Stimulated activated CD4-positive, alpha-beta T cell treated with anti-CD3 and anti-CD28 coated beads, Interleukin-1b, Interleukin-23, amount 100 ng/mL, for 1 hour (primary cell): ENCODE measurements at regions not wholly inside any gene's neighbourhood (a gene's known extent, or its start where the extent isn't known, plus 50 kb on each side); places are given as distances from the start of the nearest gene placed in this dataset.

Experiments
- DNase-seq, 2 donors: peaks; one replicate each; pipeline ENCODE4 v3.0.0-alpha.2; 2020; ENCODE audit warnings: low read depth in 2 of 2

DNA sequence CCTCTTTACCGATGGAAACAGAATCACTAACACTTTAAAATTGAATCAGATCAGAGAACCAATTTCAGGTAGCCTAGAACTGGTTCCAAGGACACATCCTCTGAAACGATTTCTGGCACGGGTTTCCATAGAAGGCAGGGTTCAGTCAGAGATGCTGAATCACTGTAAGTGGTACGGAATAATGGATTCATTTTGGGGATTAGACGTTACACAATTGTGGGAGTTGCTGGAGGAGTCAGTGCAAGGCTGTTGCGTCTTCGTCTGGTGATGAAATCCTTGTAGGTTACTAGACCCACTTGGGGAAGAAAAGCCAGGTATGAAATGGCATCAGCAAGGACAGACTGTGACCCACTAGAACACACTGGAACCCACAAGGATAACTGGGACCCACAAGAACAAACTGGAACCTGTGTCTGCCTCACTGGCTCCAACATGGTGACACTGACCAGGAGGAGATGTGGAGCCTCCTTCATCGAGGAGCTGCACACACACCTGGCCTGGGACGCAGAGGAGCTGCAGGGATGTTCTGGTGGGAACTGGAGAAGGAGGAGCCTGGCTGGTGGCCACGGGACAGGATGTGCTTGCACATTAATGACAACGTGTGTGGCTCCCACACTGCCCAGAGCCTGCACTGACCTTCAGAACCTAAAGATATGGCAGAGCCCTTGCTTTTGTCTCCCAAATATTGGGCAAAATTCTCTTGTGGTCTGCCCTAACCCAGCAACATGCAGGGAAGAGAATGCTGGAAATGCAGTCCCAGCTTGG lies 105.1 kb downstream of the TRAPPC11 start:
- no peak for DNase-seq

DNA sequence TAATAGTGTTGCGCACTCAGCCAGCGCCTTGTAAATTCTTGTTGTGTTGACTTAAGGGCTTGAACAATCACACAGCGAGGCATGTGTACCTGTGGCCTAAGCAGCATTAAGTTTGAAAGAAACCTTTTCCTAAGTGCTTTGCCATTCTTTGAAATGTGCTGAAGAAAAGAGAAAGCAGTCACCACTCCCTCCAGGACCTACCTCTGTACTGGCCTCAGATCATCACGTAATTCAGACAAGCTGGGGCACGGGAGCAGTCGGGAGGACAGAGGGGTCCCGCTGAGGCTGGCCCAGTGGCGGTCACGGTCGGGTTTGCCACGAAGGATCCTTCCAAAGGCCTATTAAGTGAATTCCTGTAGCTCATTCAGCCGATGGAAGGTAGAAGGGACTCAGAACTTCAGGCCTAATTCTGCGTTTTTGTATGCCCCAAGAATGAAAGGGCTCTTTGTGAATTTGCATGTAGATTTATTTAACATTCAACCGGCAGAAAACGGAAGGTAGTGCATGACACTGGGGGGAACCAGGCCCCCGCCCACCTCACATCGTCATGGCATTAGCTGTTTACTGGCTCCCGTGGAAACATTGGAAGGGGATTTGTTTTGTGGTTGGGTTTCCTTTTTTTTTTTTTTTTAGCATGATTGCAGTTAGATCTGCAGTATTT lies 106.3 kb downstream of the TRAPPC11 start:
- DNase-seq, result no peak

DNA sequence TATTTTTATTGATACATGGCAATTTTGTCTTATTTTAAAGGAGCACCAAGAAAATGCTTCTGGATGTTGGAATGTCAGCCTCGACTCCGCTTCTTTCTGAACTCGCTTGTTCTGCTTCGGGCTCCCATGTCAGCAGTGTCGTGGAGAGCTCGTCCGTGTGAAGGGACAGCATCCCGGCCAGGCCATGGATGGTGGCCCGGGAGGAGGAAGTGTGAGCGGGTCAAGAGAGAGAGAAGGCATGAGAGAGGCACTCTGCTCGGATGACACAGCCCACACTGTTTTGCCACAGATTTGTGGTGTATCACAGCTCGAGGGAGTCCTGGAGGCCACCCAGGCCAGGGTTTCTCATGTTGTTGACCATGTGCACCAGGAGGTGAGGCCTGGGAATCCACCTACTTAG lies 107.0 kb downstream of the TRAPPC11 start:
- no peak for DNase-seq

DNA sequence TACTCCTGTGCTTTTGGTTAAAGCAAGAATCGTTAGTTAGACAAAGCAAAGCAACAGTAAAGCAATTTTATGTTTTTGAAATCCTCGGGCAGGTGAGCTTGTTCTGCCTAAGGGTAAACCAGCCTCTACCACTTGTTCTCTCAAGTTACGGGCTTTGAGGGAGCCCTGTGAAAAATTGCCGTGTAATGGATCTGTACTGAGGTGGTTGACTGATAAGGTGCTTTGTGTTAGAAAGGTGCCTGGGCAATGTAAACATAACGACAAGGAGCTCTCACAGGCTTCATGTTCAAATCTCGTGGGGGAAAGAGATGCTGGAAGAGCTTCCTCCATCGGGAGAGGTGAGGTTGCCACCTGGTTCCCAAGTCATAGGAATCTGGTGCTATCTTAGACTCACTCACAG lies 111.8 kb downstream of the TRAPPC11 start:
- DNase-seq, result no peak

DNA sequence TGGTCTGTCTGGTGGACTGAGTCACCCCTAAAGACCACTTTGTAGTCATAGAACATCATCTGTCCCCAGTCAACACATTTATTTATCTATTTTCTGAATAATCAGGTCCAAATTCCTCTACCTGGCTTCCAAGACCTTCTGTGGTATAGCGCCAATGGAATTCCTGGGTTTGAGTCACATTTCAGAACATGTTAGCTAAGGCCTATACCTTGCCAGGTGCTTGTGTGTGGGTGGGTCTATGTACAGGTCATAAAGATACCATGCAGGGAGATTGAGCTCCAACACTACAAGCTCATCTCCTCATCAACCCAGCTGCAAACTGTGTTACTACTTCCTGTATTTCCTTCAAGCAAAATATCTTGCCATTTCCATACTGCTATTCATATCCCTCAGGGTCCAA lies 113.3 kb downstream of the TRAPPC11 start:
- DNase-seq, result no peak

DNA sequence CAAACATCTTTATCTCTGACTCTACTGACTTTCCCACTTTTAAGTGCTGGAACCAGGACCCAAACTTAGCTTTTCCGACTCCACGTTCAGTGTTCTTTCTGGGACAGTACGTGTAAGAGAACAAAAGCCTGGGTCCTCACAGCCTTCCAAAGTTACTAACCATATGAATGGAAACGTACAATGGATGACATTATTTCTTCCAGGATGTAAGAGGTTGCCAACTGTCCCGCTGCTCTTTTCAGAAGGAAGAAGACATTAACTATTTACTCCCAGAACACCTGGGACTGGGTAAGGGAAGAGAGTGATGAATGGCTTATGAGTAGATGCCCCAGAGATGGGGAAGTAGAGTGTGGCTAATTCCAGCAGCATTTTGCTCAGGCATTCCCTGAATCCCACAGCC lies 114.7 kb downstream of the TRAPPC11 start:
- no peak for DNase-seq

DNA sequence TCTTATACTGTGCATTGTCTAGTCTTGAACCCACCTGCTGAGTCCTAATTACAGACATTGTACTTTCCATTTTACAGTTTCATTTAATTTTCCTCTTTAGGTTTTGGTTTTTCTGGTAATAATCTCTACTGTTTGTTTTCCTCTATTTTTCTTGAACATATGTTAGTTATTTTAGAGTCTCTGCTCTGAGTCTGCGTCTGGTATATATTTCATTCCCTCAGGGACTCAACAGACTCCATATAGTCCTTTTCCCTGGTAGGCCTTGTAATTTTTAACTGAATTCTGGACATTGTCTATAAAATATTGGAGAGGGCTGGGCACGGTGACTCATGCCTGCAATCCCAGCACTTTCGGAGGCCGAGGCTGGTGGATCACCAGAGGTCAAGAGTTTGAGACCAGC lies 121.8 kb upstream of the STOX2 start:
- no peak for DNase-seq

DNA sequence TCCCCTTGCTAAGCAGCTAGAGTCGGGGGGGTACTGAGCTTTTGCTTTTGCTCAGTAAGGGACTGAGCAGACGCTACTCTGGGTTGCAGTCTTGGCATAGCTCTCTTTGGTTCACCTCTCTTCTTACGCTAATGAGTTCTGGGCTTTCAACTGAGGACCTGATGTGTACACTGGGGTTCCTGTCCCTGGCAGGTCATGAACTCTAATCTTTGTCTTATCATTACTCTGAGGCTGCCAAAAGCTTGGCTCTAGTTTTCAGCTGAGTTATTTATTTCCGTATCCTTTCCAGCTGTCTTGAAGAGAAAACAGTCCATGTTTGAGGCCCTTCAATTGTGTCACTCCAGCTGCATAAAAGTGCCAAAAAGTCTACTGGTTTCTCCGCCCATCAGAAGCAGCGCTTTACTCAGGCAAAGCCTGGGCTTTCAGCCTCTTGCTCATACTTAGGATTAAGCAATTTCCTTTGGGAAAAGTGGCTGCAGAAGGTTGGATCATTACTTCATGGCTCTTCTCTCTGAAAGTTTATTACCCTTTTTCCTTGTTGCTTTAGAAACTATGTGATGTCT lies 121.0 kb upstream of the STOX2 start:
- no peak for DNase-seq

DNA sequence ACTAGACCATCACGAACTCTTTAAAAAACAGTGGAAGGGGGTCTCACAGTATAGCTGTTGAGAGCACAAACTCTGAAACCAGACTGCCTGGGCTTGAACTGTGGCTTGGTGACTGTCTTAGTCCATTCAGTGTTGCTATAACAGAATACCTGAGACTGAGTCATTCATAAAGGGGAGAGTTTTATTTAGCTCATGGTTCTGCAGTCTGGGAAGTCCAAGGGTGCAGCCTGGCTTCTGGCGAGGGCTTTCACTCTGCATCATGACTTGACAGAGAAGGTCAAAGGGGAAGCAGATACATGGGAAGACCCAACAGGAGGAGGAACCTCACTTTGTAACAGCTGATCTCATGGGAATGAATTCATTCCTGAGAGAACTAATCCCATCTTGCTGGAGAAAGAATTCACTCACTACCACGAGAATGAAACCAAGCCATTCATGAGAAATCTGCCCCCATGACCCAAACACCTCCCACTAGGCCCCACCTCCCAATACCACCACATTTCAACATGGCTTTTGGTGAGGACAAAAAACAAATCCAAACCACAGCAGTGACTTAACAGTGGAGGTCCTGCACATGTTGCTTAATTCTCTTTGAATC lies 116.7 kb upstream of the STOX2 start:
- no peak for DNase-seq

DNA sequence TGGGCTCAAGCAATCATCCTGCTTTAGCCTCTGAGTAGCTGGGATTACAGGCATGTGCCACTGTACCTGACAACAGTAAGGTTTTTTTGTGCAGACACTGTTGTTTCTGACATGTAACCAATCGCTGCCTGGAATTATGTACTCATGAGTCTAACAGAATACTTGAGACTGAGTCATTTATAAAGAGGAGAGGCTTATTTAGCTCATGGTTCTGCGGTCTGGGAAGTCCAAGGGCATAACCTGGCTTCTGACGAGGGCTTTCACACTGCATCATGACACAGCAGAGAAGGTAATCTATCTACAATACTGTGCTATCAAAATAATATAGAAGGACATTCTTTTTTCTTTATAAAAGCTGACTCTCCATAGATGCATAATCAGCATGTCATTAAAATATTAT lies 115.5 kb upstream of the STOX2 start:
- DNase-seq, result no peak

DNA sequence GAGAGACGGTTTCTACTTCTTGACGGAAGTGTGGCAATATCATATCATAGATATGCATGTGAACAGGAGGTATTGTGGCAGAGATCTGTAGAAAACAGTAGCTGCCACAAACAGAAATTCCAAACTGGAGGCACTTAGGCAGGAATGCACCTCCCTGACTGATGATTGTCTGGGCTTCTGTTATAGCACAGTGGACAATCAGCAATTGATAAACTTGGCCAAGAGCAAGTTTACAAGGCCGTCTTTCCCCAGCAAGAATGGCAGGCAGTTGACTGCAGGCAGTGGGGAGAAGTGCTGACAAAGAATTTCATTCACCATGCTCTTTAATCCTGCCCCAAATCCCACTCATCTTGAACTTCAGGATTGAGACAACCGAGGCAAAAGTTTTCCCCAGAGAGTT lies 114.4 kb upstream of the STOX2 start:
- no peak for DNase-seq

DNA sequence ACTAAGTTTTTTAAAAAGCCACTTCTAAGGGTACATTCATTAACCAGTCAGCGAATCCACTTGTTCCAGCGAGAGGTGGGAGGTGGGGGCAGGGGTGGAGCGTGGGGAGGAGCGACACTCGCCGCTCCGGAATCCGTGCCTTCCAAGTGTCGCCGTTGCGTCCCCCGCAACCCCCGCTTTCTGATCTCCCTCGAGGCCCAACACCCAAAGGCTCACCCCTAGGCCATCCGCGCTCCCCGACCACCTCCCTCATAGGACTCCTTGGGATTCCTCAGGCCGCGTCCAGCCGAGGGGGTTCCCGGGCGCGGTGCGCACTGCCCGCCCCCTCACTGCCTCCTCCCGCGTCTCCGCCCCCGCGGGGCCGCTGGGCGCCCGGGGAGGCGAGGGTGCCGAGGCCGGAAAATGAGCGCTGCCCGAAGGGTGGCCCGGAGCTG lies 108.1 kb upstream of the STOX2 start:
- no peak for DNase-seq

DNA sequence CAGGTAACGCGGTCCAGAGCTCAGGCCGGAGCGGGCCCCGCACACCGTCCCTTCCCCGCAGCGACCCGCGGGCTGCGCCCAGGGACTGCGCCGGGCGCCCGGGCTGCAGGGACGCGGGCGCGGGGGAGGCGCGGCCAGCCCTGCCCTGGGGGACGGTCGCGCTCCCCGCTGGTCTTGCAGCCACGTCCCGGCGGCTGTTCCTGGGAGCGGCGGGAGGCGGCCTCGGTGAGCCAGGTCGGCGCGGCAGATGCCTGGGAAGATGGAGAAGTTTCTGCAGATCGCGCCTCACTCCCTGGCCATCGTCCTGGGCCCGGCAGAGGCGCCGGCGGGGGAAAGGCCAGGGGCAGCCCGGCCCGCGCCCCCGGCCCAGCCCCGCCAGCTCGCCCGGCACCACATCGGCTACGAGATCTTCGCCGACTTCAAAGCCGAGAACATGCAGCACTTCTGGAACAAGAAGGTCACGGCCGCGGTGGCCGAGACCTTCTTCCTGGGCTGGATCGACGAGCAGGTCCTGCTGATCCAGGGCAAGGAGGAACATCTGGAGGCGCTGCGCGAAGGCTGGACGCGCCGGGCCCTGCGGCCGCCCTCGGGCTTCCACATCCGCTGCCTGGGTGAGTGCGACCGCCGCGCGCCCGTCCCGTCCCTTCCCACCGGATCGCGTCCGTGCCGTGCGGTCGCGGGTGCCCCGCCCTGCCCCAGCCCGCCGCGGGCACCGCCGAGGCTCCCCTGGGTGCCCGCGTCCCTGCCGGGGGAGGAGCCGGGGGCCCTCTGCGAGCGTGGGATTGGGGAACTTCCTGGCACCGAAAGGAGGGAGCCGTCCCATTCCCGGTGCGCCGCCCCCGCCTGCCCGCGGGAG lies 107.4 kb upstream of the STOX2 start:
- DNase-seq, result no peak

DNA sequence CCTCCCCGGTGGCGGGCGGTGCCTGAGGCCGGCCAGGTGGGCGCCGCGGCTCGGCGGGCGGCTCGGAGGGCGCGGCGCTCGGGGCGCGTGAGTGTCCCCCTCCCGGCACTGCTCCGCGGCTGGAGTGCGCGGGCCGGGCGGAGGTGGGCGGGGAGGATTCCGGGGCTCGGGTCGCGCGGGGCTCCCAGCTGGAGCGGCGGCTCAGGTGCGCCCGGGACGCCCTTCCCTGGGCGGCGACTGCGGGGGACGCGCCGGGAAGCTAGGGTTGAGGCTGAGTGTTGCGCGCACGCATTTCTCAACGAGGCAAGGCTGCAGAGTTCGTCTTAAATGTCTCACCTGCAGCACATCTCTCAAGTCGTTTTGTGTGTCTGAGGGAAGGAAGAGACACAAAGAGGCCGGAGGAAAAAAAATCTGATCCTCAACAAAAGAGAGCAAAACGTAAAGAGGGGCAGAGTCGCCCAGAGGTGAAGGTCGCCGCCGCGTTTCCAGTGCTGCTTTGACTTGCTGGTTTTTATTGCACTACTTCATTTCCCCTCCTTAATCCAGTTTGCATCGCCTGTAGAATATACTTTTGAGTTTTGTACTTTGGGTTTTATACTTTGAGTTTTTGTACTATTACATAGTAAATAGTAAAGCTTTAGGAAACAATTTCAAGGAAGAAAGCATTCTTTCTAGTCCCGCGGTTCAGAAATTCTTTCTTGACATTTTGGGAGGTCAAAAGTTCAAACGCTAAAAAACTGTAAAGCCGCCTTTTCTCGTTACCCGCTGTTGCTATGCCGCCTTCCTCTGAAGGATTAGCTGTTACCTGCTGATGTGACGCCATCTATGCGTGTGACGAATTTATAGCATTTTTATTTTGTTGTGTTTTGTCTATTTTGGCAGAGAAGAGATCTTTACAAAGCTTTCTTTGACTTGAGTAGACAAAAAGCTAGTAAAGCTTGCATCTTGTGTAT lies 106.5 kb upstream of the STOX2 start:
- DNase-seq, result no peak

DNA sequence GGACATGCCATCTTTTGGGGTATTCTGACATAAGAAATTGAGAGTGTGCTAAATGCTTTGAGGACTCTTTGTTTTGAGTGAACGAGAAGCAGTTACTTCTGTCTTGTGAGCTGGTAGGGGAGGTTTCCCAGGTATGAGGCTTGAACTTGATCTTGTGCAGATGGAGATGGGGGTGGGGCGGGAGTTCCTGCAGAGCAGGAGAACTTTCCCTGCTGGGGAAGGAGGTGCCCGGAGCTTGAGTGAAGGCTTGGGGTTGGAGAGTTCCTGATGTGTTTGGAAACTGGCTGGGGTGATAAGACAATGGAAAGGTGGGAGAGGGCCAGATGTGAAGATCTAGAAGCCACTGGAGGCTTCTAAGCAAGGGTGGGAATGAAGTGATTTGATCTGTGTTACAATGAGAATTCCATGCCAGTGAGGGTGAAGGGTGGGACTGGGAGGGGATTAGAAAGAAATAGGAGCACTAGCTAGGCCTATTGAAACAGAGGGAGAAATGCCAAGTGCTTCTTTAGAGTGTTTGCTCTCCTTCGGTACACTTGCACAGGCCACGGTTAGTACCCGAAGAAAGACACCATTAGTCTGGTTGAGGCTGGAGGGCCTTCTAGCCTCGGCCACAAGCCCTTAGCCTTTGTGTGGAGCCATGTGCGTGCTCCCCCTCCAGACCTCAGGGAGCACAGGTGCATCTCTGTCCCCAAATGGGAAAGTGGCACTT lies 103.5 kb upstream of the STOX2 start:
- no peak for DNase-seq

DNA sequence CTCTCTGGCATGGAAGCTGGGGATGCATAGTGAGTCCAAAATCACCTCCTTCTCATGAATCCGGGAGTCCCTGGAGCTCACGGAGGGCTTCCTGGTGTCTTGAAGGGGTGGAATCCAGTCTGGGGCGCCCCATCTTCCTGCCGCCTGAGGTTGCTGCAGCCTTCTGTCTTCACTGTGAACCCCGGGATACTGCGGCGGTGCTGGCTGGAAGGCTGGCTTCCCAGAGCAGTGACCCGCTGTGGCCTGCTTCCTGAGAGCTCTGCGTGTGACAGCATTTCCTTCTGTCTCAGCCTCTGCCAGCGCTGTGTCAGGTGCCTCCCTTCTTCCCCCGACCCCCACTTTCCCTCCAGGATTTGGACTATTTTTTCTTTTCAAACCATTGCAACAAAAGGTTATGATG lies 98.8 kb upstream of the STOX2 start:
- DNase-seq, result no peak

DNA sequence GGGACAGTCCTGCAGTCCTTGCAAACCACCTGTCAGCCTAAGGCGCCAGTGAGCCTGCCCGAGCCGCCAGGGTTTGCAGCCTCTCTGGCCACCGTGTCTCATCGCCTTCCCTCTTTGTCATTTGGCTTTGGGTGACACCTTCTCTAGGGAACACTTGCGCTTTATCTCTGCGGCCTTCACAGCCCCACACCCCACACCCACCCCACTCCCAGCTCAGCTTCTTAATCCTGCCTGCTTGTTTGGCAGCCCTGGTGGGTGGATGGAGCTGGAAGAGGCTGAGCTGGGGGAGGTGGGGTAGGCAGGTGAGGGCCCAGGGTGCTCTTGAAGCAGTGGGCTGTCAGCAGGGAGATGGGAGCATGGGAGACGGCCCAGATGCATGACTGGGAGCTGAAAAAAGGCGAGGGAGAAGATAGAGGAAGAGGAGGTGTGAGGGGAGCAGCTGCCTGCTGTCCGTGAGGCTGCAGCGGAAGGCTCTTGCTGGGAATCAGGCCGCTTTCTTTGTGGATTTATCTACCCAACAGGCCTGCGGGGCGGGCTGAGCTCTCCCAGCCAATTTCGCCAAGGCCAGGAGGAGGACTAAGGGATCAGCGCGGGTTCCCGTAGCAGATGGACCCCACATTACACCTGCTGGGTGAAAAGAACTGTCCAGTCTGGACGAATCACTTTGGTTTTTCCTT lies 97.5 kb upstream of the STOX2 start:
- no peak for DNase-seq

DNA sequence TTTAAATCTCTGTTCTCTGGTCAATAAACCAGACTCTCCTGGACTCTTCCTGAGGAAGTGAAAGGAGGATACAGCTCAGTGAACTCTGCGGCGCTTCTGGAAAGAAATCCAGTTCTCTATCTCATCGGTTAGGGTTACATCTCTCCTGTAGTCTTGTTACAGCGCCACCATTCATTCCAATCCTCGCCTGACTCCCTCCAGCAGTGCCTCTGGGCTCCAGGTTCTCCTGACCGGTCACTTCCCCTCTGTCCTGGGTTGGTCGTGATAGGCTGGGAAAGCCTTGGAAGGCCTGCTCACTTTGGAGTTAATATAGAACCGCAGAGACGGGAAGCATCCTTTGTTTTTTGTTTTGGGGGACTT lies 97.0 kb upstream of the STOX2 start:
- DNase-seq, result no peak

DNA sequence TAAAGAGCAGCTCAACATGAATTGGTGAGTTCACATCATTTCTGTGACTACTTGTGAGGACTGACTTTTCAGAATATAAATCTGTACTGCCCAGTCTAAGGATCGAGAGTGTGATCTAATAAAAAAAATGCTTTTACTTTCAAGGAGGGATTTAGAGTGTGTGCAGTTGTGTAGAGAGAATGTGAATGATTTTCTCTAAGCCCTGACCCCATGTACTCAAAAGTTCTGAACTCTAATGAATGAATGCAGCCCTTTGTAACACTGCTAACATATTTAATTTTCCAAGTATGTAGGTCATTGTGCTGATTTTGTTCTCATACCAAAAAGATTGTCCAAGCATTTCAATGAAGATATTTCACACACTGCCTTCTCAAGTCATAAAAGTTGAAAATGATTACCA lies 92.5 kb upstream of the STOX2 start:
- no peak for DNase-seq

DNA sequence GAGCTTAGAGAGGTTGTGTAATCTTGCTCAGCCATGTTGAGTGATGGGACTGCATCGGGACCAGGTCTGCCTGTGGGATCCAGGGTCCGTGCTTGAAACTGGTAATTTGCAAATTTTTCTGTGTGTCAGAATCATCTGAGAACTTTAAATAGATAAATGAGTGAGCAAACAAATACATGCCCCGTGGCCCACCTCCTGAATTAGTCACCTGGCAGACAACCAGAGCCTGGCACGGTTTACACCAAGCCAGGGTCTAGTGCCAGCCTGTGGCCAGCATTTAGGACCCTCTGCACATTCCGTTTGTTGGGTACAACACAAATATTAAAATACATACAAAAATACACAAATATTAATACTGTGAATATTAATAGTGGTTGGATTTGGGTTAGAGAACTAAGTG lies 90.6 kb upstream of the STOX2 start:
- DNase-seq, result no peak
